DOHH2 (cell line): ENCODE measurements at regions not wholly inside any gene's neighbourhood (a gene's known extent, or its start where the extent isn't known, plus 50 kb on each side); places are given as distances from the start of the nearest gene placed in this dataset.

Experiments
- EZH2phosphoT487 ChIP-seq: fragments of 200-600 bp; sonication (generic); IDR thresholded peaks from 2 replicates; pipeline ENCODE4 v1.6.1; 2017; ENCODE audit warnings: borderline replicate concordance, mild to moderate bottlenecking, antibody characterized with exemption, low read length, moderate library complexity, mixed read lengths
- TF ChIP-seq, protein P1 (sequence below): fragments of 200-600 bp; sonication (generic); IDR thresholded peaks from one replicate; pipeline ENCODE4 v1.5.1; 2014; ENCODE audit warnings: antibody characterized with exemption, mild to moderate bottlenecking, low read depth, low read length; ENCODE audit not compliant: poor library complexity, severe bottlenecking

DNA sequence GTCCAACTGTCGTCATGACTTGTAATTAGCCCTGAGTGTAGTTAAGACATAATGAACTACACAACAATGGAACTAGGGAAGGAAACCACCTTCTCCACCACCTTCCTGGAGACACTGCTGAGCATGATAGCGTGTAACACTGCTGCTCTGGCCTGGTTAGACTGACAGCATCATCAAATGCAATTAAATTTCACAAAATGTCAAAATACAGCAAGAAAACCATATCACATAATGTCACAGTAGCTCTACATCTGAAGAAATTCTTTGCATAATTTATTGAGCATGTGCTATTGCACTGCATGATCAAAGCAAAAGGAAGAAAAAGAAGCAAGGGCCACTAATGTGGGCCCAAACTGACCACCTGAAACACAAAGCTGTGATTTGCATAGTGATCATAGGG, 321.8 kb upstream of the TMTC1 start:
- TF ChIP-seq, protein P1, sequence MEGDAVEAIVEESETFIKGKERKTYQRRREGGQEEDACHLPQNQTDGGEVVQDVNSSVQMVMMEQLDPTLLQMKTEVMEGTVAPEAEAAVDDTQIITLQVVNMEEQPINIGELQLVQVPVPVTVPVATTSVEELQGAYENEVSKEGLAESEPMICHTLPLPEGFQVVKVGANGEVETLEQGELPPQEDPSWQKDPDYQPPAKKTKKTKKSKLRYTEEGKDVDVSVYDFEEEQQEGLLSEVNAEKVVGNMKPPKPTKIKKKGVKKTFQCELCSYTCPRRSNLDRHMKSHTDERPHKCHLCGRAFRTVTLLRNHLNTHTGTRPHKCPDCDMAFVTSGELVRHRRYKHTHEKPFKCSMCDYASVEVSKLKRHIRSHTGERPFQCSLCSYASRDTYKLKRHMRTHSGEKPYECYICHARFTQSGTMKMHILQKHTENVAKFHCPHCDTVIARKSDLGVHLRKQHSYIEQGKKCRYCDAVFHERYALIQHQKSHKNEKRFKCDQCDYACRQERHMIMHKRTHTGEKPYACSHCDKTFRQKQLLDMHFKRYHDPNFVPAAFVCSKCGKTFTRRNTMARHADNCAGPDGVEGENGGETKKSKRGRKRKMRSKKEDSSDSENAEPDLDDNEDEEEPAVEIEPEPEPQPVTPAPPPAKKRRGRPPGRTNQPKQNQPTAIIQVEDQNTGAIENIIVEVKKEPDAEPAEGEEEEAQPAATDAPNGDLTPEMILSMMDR = no peak
- no peak for TF ChIP-seq EZH2phosphoT487
